K562 (cell line): ENCODE measurements at regions not wholly inside any gene's neighbourhood (a gene's known extent, or its start where the extent isn't known, plus 50 kb on each side); places are given as distances from the start of the nearest gene placed in this dataset.

Source experiments
- ATAC-seq: fragments of 200-7000 bp; cut with Tn5 transposase; 3 replicates; pipeline ENCODE4 v1.9.1; 2020; ENCODE audit warnings: moderate library complexity
- BruUV-seq: library from RNA; stranded (reverse); fragments of 400-500 nt; replicated peaks from 2 replicates; lab custom pipeline; 2021; lab: Mats Ljungman, UMichigan
- CTCF ChIA-PET: fragments of 300-600 bp; formaldehyde crosslinking; extraction: SDS; loops from one replicate; lab custom pipeline; 2021; ENCODE audit warnings: low intra/inter-chr PET ratio; lab: Yijun Ruan, JAX
- POLR2A ChIA-PET: fragments of 300-600, 350-650 bp; sonication (Branson Sonifier 250); formaldehyde crosslinking; extraction: SDS; loops from one replicate; lab custom pipeline; 2021; ENCODE audit warnings: antibody characterized with exemption, inconsistent platforms; lab: Yijun Ruan, JAX
- DNase-seq, 4 experiments: peaks; one replicate each; pipeline versions ENCODE4 v3.0.0 to v3.0.0-alpha.2; 2011 to 2018; ENCODE audit warnings: low spot score in 3 of 4, mixed read lengths in 3 of 4; ENCODE audit errors: extremely low read depth in 1 of 4
- FAIRE-seq: peaks from 2 replicates; lab custom pipeline; 2011; peaks lifted over from hg19 to GRCh38; lab: Jason Lieb, UNC
- H2AFZ ChIP-seq: 2 replicates; pipeline ENCODE4 v1.6.0; 2011; ENCODE audit warnings: low read depth, low read length, control low read depth, inconsistent platforms
- H3K27ac ChIP-seq: fragments of 200-600 bp; 3 replicates; pipeline ENCODE4 v1.8.0; 2011; ENCODE audit warnings: low read depth, mild to moderate bottlenecking, control low read depth, inconsistent platforms, low read length, moderate library complexity, mixed read lengths; ENCODE audit errors: extremely low read depth
- H3K27me3 ChIP-seq, 2 experiments: fragments of 300-600 bp in 1 of 2; 2 replicates in 1 of 2; 3 replicates in 1 of 2; pipeline versions ENCODE4 v1.6.0 to v1.8.0; 2011; ENCODE audit warnings: inconsistent platforms in 2 of 2, low read length in 2 of 2, mild to moderate bottlenecking in 1 of 2, mixed read lengths in 1 of 2, moderate library complexity in 1 of 2; ENCODE audit not compliant: control insufficient read depth in 2 of 2, insufficient read depth in 2 of 2
- H3K36me3 ChIP-seq: fragments of 300-600 bp; 3 replicates; pipeline ENCODE4 v1.8.0; 2011; ENCODE audit warnings: mild to moderate bottlenecking, low read length, inconsistent platforms; ENCODE audit not compliant: control insufficient read depth, insufficient read depth
- H3K4me1 ChIP-seq, 2 experiments: fragments of 200-600 bp in 1 of 2; replicated peaks in 1 of 2; 2 replicates in 1 of 2; 3 replicates in 1 of 2; pipeline versions ENCODE4 v1.5.1 to v1.8.0; 2011; ENCODE audit warnings: inconsistent platforms in 2 of 2, low read length in 2 of 2, mild to moderate bottlenecking in 1 of 2, mixed read lengths in 1 of 2, moderate library complexity in 1 of 2; ENCODE audit not compliant: control insufficient read depth in 2 of 2, insufficient read depth in 2 of 2
- H3K4me2 ChIP-seq: 2 replicates; pipeline ENCODE4 v1.6.1; 2011; ENCODE audit warnings: low read length, control low read depth, inconsistent platforms, mixed read lengths; ENCODE audit not compliant: insufficient read depth
- H3K4me3 ChIP-seq: fragments of 200-600 bp; sonication (generic), shearing (Covaris generic); 2 replicates; pipeline ENCODE4 v1.5.1; 2016; ENCODE audit warnings: control low read depth, inconsistent platforms
- H3K79me2 ChIP-seq: fragments of 200-600 bp; 3 replicates; pipeline ENCODE4 v1.8.0; 2011; ENCODE audit warnings: low read length, inconsistent platforms; ENCODE audit not compliant: control insufficient read depth, insufficient read depth
- H3K9ac ChIP-seq, 2 experiments: 2 replicates each; pipeline versions ENCODE4 v1.6.0 to v1.6.1; 2011; ENCODE audit warnings: low read depth in 2 of 2, low read length in 2 of 2, control low read depth in 1 of 2, inconsistent platforms in 1 of 2, mild to moderate bottlenecking in 1 of 2, mixed read lengths in 1 of 2; ENCODE audit not compliant: insufficient read depth in 1 of 2
- H3K9me1 ChIP-seq: one replicate; pipeline ENCODE4 v1.6.0; 2011; ENCODE audit warnings: inconsistent platforms, mild to moderate bottlenecking, low read length, moderate library complexity; ENCODE audit not compliant: control insufficient read depth, insufficient read depth
- H3K9me3 ChIP-seq: replicated peaks from 2 replicates; pipeline ENCODE4 v1.5.1; 2011; ENCODE audit warnings: low read depth, low read length, inconsistent platforms; ENCODE audit not compliant: control insufficient read depth, insufficient read depth
- H4K20me1 ChIP-seq: replicated peaks from 2 replicates; pipeline ENCODE4 v1.6.1; 2011; ENCODE audit warnings: low read length, inconsistent platforms, mixed read lengths; ENCODE audit not compliant: control insufficient read depth, insufficient read depth
- FOXA3 ChIP-seq, 2 experiments: fragments of 450-650 bp in 1 of 2; sonication (generic) in 1 of 2; formaldehyde crosslinking; IDR thresholded peaks in 1 of 2; conservative IDR thresholded peaks in 1 of 2; 2 replicates each; pipeline versions ENCODE4 v1.4.0 to v1.8.0; 2020 to 2022; ENCODE audit warnings: mild to moderate bottlenecking in 2 of 2, missing genetic modification reagents in 1 of 2
- GTF2E2 ChIP-seq: fragments of 200-800 bp; sonication (Bioruptor generic); IDR thresholded peaks from 2 replicates; pipeline ENCODE4 v1.6.1; 2016; ENCODE audit warnings: missing genetic modification characterization, missing compliant biosample characterization
- HMG20B ChIP-seq: fragments of 250-450 bp; sonication (Bioruptor Pico); IDR thresholded peaks from 2 replicates; pipeline ENCODE4 v1.5.0; 2021; ENCODE audit warnings: mild to moderate bottlenecking
- HOXB6 ChIP-seq: fragments of 250-450 bp; sonication (Bioruptor Pico); IDR thresholded peaks from 2 replicates; pipeline ENCODE4 v1.5.1; 2022; ENCODE audit warnings: mild to moderate bottlenecking, borderline replicate concordance
- RUNX1 ChIP-seq: sonication (generic); IDR thresholded peaks from 2 replicates; pipeline ENCODE4 v1.6.1; 2016; ENCODE audit warnings: antibody characterized with exemption, low read depth
- TAF15 ChIP-seq: fragments of 200-400 bp; formaldehyde crosslinking; IDR thresholded peaks from 2 replicates; pipeline ENCODE4 v1.6.1; 2017; ENCODE audit warnings: mild to moderate bottlenecking, low read depth, low read length, moderate library complexity
- TRIM28 ChIP-seq: fragments of 450-650 bp; IDR thresholded peaks from 2 replicates; pipeline ENCODE4 v1.6.1; 2017
- WGBS: fragments of 100-300 bp; shearing (Covaris generic); methylation state at CpG from one replicate; pipeline ENCODE4 v1.1.6; 2016; ENCODE audit warnings: low coverage, mixed read lengths; ENCODE audit not compliant: insufficient coverage; ENCODE audit errors: missing lambda C conversion rate; 5-methylcytosine and 5-hydroxymethylcytosine counted together
- in situ Hi-C: fragments of 300-500 bp; cut with MboI; formaldehyde crosslinking; loops from 4 replicates; pipeline ENCODE4 v1.15.0; 2018; ENCODE audit warnings: inconsistent platforms, mixed read lengths
- intact Hi-C: fragments of 100-400 bp; cut with micrococcal nuclease; formaldehyde crosslinking; loops from 2 replicates; pipeline ENCODE4 v1.14.2; 2022
- TF ChIP-seq, protein P1 (sequence below): fragments of 250-450 bp; sonication (Bioruptor Pico); IDR thresholded peaks from 2 replicates; pipeline ENCODE4 v1.6.1; 2021; ENCODE audit warnings: mild to moderate bottlenecking

DNA sequence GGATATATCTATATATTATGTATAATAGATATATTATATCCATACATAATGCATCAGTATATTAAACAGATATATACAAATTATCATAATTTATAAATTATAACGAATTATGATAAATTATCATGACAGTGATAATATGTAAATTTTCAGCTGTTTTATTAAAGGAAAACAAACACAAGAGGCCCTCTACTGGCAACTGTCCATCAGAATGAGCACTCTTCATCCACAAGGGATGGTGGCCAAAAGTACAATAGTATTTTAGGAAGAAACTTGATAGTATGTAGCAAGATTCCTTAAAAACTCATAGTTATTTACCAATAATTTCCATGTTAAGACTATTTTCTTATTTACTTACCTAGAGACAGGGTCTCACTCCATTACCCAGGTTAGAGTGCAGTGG lies 113.3 kb upstream of the LPAR1 start:
- in situ Hi-C loops (no loop called here), intact Hi-C loops (loop anchor here (10.0 kb wide), 1 partner anchor 93 kb away; no protein-coding TSS in a partner anchor)
- no peak overlapping the region for H3K27ac ChIP-seq
- DNase-seq (no peak), FAIRE-seq (no peak), ATAC-seq (no peak)
- no peaks in the 10 kb centered on the region for H3K9me1 ChIP-seq
- TF ChIP-seq RUNX1 (no peak), HOXB6 (CRISPR knock-in tag) (no peak), FOXA3 (CRISPR knock-in tag; conservative IDR thresholded peaks at IDR 0.05 in 1 of 2, IDR thresholded peaks at IDR 0.05 in 1 of 2) (no peak), HMG20B (CRISPR knock-in tag) (no peak), TRIM28 (no peak), GTF2E2 (tag) (no peak), TAF15 (no peak)
- TF ChIP-seq, protein P1, sequence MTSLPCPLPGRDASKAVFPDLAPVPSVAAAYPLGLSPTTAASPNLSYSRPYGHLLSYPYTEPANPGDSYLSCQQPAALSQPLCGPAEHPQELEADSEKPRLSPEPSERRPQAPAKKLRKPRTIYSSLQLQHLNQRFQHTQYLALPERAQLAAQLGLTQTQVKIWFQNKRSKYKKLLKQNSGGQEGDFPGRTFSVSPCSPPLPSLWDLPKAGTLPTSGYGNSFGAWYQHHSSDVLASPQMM (CRISPR knock-in tag): no peak
- H3K79me2 ChIP-seq: no peaks in the 10 kb centered on the region
- no peaks in the 10 kb centered on the region for H3K9me3 ChIP-seq
- no peak overlapping the region for H3K4me3 ChIP-seq
- no peaks in the 10 kb centered on the region for H4K20me1 ChIP-seq
- no peaks in the 10 kb centered on the region for H3K4me1 ChIP-seq
- 0% methylated on average over 1 of the region's 1 CpG for WGBS
- ChIA-PET CTCF (no interaction called here), POLR2A (no interaction called here)
- H3K36me3 ChIP-seq: no peaks in the 10 kb centered on the region
- BruUV-seq: no TSS peak
- H3K27me3 ChIP-seq: no peaks in the 10 kb centered on the region
- H3K4me2 ChIP-seq: no peak overlapping the region
- H3K9ac ChIP-seq: no peak overlapping the region
- no peak overlapping the region for H2AFZ ChIP-seq
